ENCODE measurements at regions not wholly inside any gene's neighbourhood (a gene's known extent, or its start where the extent isn't known, plus 50 kb on each side); places are given as distances from the start of the nearest gene placed in this dataset.

DNA sequence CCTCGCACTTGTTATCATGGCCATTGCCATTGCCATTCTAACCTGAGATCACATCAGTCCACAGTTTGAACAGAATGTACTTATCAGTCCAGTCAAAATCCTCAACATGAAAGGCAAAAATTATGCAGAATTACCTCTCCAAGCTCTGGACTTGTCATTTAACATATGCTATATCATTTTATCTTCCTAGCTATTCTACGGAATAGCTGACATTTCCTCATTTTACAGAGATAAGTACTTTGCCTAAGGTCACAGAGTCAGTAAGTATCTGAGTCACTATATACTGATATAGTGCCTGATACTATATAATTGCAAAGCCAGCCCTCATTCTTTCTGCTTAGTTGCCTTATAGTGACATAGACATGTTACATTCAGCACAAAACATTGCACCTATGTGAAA is 456.9 kb upstream of the GHITM start:
- no peak for DNase-seq
- no peak overlapping the region for H3K4me3 ChIP-seq (ENCODE audit: insufficient read depth, low read depth, low read length, poor library complexity, severe bottlenecking)
- no peak overlapping the region for H3K27ac ChIP-seq (ENCODE audit: insufficient read depth, low read length, poor library complexity, severe bottlenecking)
- H3K27me3 ChIP-seq (replicated peaks; ENCODE audit: control insufficient read depth, insufficient read depth, low read length, poor library complexity, severe bottlenecking), result no peaks in the 10 kb centered on the region
- H3K4me1 ChIP-seq (ENCODE audit: control insufficient read depth, insufficient read depth, low read length, poor library complexity, severe bottlenecking), result no peaks in the 10 kb centered on the region
- no peaks in the 10 kb centered on the region for H3K36me3 ChIP-seq (ENCODE audit: control insufficient read depth, insufficient read depth, low read length)
- no peaks in the 10 kb centered on the region for H3K9me3 ChIP-seq (ENCODE audit: control insufficient read depth, low read length)

DNA sequence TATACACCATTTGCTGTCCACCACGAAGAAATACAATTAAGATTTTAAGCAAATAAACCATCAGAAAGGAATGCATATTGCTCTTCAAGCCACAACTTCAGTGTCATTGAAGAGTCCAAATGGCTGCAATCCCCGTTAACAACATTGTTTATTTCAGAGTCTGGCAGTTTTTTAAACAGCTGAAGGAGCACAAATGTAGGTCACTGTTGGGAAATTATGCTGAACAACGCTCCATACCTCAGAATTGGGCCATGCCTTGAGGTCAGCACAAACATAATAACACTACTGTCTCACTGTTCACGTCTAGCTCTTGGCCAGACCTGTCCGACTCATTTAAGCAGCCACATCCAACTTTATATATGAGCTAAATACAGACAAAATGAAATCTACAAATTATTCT is 453.9 kb upstream of the GHITM start:
- DNase-seq, result no peak
- Histone ChIP-seq H3K9me3 (ENCODE audit: control insufficient read depth, low read length) (no peaks in the 10 kb centered on the region), H3K36me3 (ENCODE audit: control insufficient read depth, insufficient read depth, low read length) (no peaks in the 10 kb centered on the region), H3K4me1 (ENCODE audit: control insufficient read depth, insufficient read depth, low read length, poor library complexity, severe bottlenecking) (no peaks in the 10 kb centered on the region), H3K27ac (ENCODE audit: insufficient read depth, low read length, poor library complexity, severe bottlenecking) (no peak overlapping the region), H3K27me3 (replicated peaks; ENCODE audit: control insufficient read depth, insufficient read depth, low read length, poor library complexity, severe bottlenecking) (no peaks in the 10 kb centered on the region), H3K4me3 (ENCODE audit: insufficient read depth, low read depth, low read length, poor library complexity, severe bottlenecking) (no peak overlapping the region)

- H3K36me3 ChIP-seq (ENCODE audit: control insufficient read depth, insufficient read depth, low read length), result no peaks in the 10 kb centered on the region
- DNase-seq, result no peak
- H3K9me3 ChIP-seq (ENCODE audit: control insufficient read depth, low read length), result no peaks in the 10 kb centered on the region
- no peak overlapping the region for H3K4me3 ChIP-seq (ENCODE audit: insufficient read depth, low read depth, low read length, poor library complexity, severe bottlenecking)
- no peak overlapping the region for H3K27ac ChIP-seq (ENCODE audit: insufficient read depth, low read length, poor library complexity, severe bottlenecking)
- H3K27me3 ChIP-seq (replicated peaks; ENCODE audit: control insufficient read depth, insufficient read depth, low read length, poor library complexity, severe bottlenecking), result no peaks in the 10 kb centered on the region
- no peaks in the 10 kb centered on the region for H3K4me1 ChIP-seq (ENCODE audit: control insufficient read depth, insufficient read depth, low read length, poor library complexity, severe bottlenecking)
These were observed 447.3 kb upstream of the GHITM start for GRCh38 chr10:83691791-83692596.

GRCh38 chr10:83698899-83699298 is 440.4 kb upstream of the GHITM start:
- DNase-seq, result no peak
- Histone ChIP-seq H3K4me3 (ENCODE audit: insufficient read depth, low read depth, low read length, poor library complexity, severe bottlenecking) (no peak overlapping the region), H3K36me3 (ENCODE audit: control insufficient read depth, insufficient read depth, low read length) (no peaks in the 10 kb centered on the region), H3K27me3 (replicated peaks; ENCODE audit: control insufficient read depth, insufficient read depth, low read length, poor library complexity, severe bottlenecking) (no peaks in the 10 kb centered on the region), H3K4me1 (ENCODE audit: control insufficient read depth, insufficient read depth, low read length, poor library complexity, severe bottlenecking) (no peaks in the 10 kb centered on the region), H3K9me3 (ENCODE audit: control insufficient read depth, low read length) (no peaks in the 10 kb centered on the region), H3K27ac (ENCODE audit: insufficient read depth, low read length, poor library complexity, severe bottlenecking) (no peak overlapping the region)

DNA sequence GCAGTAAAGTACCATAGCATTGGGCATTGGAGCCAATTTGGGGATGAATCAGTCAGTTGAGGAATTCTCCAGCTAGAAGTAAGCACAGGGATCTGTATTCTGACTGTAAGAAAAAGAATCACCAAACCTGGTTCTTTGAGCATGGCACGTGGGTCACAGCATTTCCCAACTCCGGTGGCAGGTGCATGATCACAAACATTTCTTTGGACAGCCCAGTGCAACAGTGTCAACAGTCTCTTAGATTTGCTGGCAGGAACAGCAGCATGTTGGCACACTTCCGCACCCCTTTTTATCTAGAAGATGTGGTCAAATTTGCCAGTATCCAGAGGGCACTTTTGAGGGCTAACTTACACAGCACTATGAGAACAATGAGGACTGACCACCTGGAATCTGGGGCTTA is 437.5 kb upstream of the GHITM start:
- H3K9me3 ChIP-seq (ENCODE audit: control insufficient read depth, low read length), result no peaks in the 10 kb centered on the region
- H3K27me3 ChIP-seq (replicated peaks; ENCODE audit: control insufficient read depth, insufficient read depth, low read length, poor library complexity, severe bottlenecking), result no peaks in the 10 kb centered on the region
- H3K27ac ChIP-seq (ENCODE audit: insufficient read depth, low read length, poor library complexity, severe bottlenecking), result no peak overlapping the region
- H3K36me3 ChIP-seq (ENCODE audit: control insufficient read depth, insufficient read depth, low read length), result no peaks in the 10 kb centered on the region
- DNase-seq, result no peak
- H3K4me1 ChIP-seq (ENCODE audit: control insufficient read depth, insufficient read depth, low read length, poor library complexity, severe bottlenecking), result no peaks in the 10 kb centered on the region
- H3K4me3 ChIP-seq (ENCODE audit: insufficient read depth, low read depth, low read length, poor library complexity, severe bottlenecking), result no peak overlapping the region

GRCh38 chr10:83702731-83703130 is 436.6 kb upstream of the GHITM start:
- H3K27ac ChIP-seq (ENCODE audit: insufficient read depth, low read length, poor library complexity, severe bottlenecking), result no peak overlapping the region
- no peak for DNase-seq
- no peak overlapping the region for H3K4me3 ChIP-seq (ENCODE audit: insufficient read depth, low read depth, low read length, poor library complexity, severe bottlenecking)
- H3K36me3 ChIP-seq (ENCODE audit: control insufficient read depth, insufficient read depth, low read length), result no peaks in the 10 kb centered on the region
- H3K9me3 ChIP-seq (ENCODE audit: control insufficient read depth, low read length), result no peaks in the 10 kb centered on the region
- H3K4me1 ChIP-seq (ENCODE audit: control insufficient read depth, insufficient read depth, low read length, poor library complexity, severe bottlenecking), result no peaks in the 10 kb centered on the region
- H3K27me3 ChIP-seq (replicated peaks; ENCODE audit: control insufficient read depth, insufficient read depth, low read length, poor library complexity, severe bottlenecking), result no peaks in the 10 kb centered on the region

GRCh38 chr10:83706120-83706519 is 433.2 kb upstream of the GHITM start:
- DNase-seq, result no peak
- no peaks in the 10 kb centered on the region for H3K36me3 ChIP-seq (ENCODE audit: control insufficient read depth, insufficient read depth, low read length)
- no peak overlapping the region for H3K4me3 ChIP-seq (ENCODE audit: insufficient read depth, low read depth, low read length, poor library complexity, severe bottlenecking)
- no peaks in the 10 kb centered on the region for H3K27me3 ChIP-seq (replicated peaks; ENCODE audit: control insufficient read depth, insufficient read depth, low read length, poor library complexity, severe bottlenecking)
- no peaks in the 10 kb centered on the region for H3K9me3 ChIP-seq (ENCODE audit: control insufficient read depth, low read length)
- no peak overlapping the region for H3K27ac ChIP-seq (ENCODE audit: insufficient read depth, low read length, poor library complexity, severe bottlenecking)
- H3K4me1 ChIP-seq (ENCODE audit: control insufficient read depth, insufficient read depth, low read length, poor library complexity, severe bottlenecking), result no peaks in the 10 kb centered on the region

- no peaks in the 10 kb centered on the region for H3K4me1 ChIP-seq (ENCODE audit: control insufficient read depth, insufficient read depth, low read length, poor library complexity, severe bottlenecking)
- H3K27me3 ChIP-seq (replicated peaks; ENCODE audit: control insufficient read depth, insufficient read depth, low read length, poor library complexity, severe bottlenecking), result no peaks in the 10 kb centered on the region
- H3K9me3 ChIP-seq (ENCODE audit: control insufficient read depth, low read length), result no peaks in the 10 kb centered on the region
- H3K27ac ChIP-seq (ENCODE audit: insufficient read depth, low read length, poor library complexity, severe bottlenecking), result no peak overlapping the region
- no peak overlapping the region for H3K4me3 ChIP-seq (ENCODE audit: insufficient read depth, low read depth, low read length, poor library complexity, severe bottlenecking)
- H3K36me3 ChIP-seq (ENCODE audit: control insufficient read depth, insufficient read depth, low read length), result no peaks in the 10 kb centered on the region
- no peak for DNase-seq
These were observed 432.2 kb upstream of the GHITM start for GRCh38 chr10:83706952-83707582.

- Histone ChIP-seq H3K36me3 (ENCODE audit: control insufficient read depth, insufficient read depth, low read length) (no peaks in the 10 kb centered on the region), H3K9me3 (ENCODE audit: control insufficient read depth, low read length) (no peaks in the 10 kb centered on the region), H3K27ac (ENCODE audit: insufficient read depth, low read length, poor library complexity, severe bottlenecking) (no peak overlapping the region), H3K4me1 (ENCODE audit: control insufficient read depth, insufficient read depth, low read length, poor library complexity, severe bottlenecking) (no peaks in the 10 kb centered on the region), H3K27me3 (replicated peaks; ENCODE audit: control insufficient read depth, insufficient read depth, low read length, poor library complexity, severe bottlenecking) (no peaks in the 10 kb centered on the region), H3K4me3 (ENCODE audit: insufficient read depth, low read depth, low read length, poor library complexity, severe bottlenecking) (no peak overlapping the region)
- no peak for DNase-seq
These were observed 425.9 kb upstream of the GHITM start for GRCh38 chr10:83713423-83713822.

DNA sequence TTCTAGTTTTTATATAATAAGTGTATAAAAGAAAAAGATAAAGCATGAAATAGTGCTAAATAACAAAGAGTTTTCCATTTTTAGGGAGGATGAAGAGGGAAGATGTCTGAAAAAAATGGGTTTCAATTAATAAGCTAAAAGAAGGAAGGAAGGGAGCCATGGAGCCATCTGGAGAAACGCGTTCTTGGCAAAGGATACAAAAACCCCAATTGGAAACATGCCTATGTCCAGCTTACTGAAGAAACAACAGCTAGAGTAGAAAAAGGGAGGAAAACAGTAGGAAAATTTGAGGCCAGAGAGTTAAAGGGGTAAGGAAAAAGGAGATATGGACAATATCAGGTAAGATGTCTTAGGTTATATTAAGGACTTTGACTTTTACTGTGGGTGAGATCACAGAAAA is 416.2 kb upstream of the GHITM start:
- H3K4me1 ChIP-seq (ENCODE audit: control insufficient read depth, insufficient read depth, low read length, poor library complexity, severe bottlenecking), result no peaks in the 10 kb centered on the region
- H3K27ac ChIP-seq (ENCODE audit: insufficient read depth, low read length, poor library complexity, severe bottlenecking), result no peak overlapping the region
- H3K36me3 ChIP-seq (ENCODE audit: control insufficient read depth, insufficient read depth, low read length), result no peaks in the 10 kb centered on the region
- no peak for DNase-seq
- H3K9me3 ChIP-seq (ENCODE audit: control insufficient read depth, low read length), result no peaks in the 10 kb centered on the region
- H3K27me3 ChIP-seq (replicated peaks; ENCODE audit: control insufficient read depth, insufficient read depth, low read length, poor library complexity, severe bottlenecking), result no peaks in the 10 kb centered on the region
- no peak overlapping the region for H3K4me3 ChIP-seq (ENCODE audit: insufficient read depth, low read depth, low read length, poor library complexity, severe bottlenecking)

All from effector memory CD4-positive, alpha-beta T cell (primary cell).